ENCODE measurements at regions not wholly inside any gene's neighbourhood (a gene's known extent, or its start where the extent isn't known, plus 50 kb on each side); places are given as distances from the start of the nearest gene placed in this dataset.
A peak's percentile ranks its signal among the peaks of the same experiment; 100 is the strongest.

DNA sequence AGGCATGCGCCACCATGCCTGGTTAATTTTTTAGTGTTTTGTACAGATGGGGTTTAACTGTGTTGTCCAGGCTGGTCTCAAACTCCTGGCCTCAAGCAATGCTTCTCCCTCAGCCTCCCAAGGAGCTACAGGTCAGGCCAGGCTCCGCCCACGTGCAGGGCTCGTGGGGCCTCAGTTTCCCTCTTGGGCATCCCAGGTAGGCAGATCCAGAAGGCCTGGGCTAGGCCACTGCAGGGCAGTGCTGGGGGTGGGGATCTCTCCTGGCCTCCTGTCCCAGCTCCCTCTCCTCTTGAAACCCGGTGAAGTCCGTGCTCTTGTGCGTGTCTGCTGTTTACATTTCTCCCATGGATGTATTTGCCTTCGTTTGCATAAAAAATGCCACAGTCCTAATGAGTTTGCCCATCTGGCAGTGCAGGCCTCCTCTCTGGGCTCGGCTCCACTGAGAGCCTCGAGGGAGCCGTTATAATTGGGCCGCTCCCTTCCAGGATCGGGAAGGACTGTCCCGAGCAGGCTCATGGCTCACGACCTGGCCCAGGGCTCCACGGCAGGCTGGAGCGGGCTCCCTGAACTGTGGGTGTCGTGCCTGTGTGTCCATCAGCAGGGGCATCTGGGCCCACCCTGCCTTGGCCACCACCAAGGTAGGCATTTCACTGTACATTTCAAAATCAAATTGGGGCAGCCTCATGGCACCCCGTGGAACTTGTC is 52.6 kb upstream of the RUFY1 start:
- H3K4me2 ChIP-seq (ENCODE audit: low read length), result no peak overlapping the region
- H3K36me3 ChIP-seq (ENCODE audit: insufficient read depth, low read length), result no peaks in the 10 kb centered on the region
- no peaks in the 10 kb centered on the region for H3K79me2 ChIP-seq (ENCODE audit: insufficient read depth, low read length)

DNA sequence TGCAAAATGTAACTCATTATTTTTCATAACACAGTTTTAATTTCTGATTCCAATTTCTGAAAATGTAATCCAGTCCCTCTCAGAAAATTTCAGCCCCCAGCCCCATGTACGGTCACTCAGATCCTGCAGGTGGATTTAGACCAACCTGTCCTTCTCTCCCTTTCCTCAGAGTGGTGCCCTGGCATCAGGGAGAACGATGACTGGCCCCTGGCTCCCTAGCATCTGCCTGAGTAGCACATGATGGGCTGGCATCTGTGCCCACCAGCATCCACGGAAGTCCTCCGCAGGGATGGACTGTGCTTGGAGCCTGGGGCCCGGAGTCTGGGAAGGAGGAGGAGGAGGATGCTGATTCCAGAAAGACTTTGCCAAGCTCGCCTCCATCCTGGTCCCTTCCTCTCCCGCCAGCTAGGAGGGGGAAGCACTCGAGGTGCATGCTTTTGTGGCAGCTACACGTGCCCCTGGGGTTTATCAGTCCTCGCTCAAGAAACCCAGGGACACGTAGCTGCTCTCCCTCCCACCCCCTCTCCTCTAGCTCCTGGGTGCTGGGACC is 54.4 kb upstream of the RUFY1 start:
- Histone ChIP-seq H3K36me3 (ENCODE audit: insufficient read depth, low read length) (no peaks in the 10 kb centered on the region), H3K9ac (ENCODE audit: low read length) (no peak overlapping the region), H3K79me2 (ENCODE audit: insufficient read depth, low read length) (no peaks in the 10 kb centered on the region), H3K27ac (ENCODE audit: low read depth, low read length, poor library complexity, severe bottlenecking) (no peak overlapping the region), H2AFZ (ENCODE audit: low read length) (no peak overlapping the region), H3K4me3 (ENCODE audit: low read depth, low read length, poor library complexity, severe bottlenecking) (no peak overlapping the region), H3K4me2 (ENCODE audit: low read length) (no peak overlapping the region), H4K20me1 (ENCODE audit: insufficient read depth, low read length) (no peaks in the 10 kb centered on the region), H3F3A (ENCODE audit: insufficient read depth, low read length) (no peaks in the 10 kb centered on the region), H3K9me3 (ENCODE audit: low read length) (no peaks in the 10 kb centered on the region; the same call in 1 of the 2 replicates), H3K9me2 (ENCODE audit: low read depth, low read length) (no peaks in the 10 kb centered on the region), H3K4me1 (ENCODE audit: insufficient read depth, low read length, severe bottlenecking) (no peaks in the 10 kb centered on the region), H3K27me3 (ENCODE audit: insufficient read depth, low read length) (peaks cover 8% of the 10 kb centered on the region)
- TF ChIP-seq, protein P1, sequence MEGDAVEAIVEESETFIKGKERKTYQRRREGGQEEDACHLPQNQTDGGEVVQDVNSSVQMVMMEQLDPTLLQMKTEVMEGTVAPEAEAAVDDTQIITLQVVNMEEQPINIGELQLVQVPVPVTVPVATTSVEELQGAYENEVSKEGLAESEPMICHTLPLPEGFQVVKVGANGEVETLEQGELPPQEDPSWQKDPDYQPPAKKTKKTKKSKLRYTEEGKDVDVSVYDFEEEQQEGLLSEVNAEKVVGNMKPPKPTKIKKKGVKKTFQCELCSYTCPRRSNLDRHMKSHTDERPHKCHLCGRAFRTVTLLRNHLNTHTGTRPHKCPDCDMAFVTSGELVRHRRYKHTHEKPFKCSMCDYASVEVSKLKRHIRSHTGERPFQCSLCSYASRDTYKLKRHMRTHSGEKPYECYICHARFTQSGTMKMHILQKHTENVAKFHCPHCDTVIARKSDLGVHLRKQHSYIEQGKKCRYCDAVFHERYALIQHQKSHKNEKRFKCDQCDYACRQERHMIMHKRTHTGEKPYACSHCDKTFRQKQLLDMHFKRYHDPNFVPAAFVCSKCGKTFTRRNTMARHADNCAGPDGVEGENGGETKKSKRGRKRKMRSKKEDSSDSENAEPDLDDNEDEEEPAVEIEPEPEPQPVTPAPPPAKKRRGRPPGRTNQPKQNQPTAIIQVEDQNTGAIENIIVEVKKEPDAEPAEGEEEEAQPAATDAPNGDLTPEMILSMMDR (IDR thresholded peaks at IDR 0.05; ENCODE audit: low read length), result peak; percentile 46; the same call in 1 of the 2 replicates
- TF ChIP-seq EZH2 (IDR thresholded peaks at IDR 0.05; ENCODE audit: borderline replicate concordance, low read length), result no peak

More for the DNA sequence above, 52.6 kb upstream of the RUFY1 start:
- no peaks in the 10 kb centered on the region for H3K4me1 ChIP-seq (ENCODE audit: insufficient read depth, low read length, severe bottlenecking)
- no peaks in the 10 kb centered on the region for H3F3A ChIP-seq (ENCODE audit: insufficient read depth, low read length)
- TF ChIP-seq, protein P1 (IDR thresholded peaks at IDR 0.05; ENCODE audit: low read length), result no peak
- no peak for TF ChIP-seq EZH2 (IDR thresholded peaks at IDR 0.05; ENCODE audit: borderline replicate concordance, low read length)
- peaks cover 5% of the 10 kb centered on the region for H3K27me3 ChIP-seq (ENCODE audit: insufficient read depth, low read length)
- H2AFZ ChIP-seq (ENCODE audit: low read length), result no peak overlapping the region
- H3K9me2 ChIP-seq (ENCODE audit: low read depth, low read length), result no peaks in the 10 kb centered on the region
- H3K9ac ChIP-seq (ENCODE audit: low read length), result no peak overlapping the region
- no peak overlapping the region for H3K4me3 ChIP-seq (ENCODE audit: low read depth, low read length, poor library complexity, severe bottlenecking)
- H3K27ac ChIP-seq (ENCODE audit: low read depth, low read length, poor library complexity, severe bottlenecking), result no peak overlapping the region
- H3K9me3 ChIP-seq (ENCODE audit: low read length), result no peaks in the 10 kb centered on the region
- no peaks in the 10 kb centered on the region for H4K20me1 ChIP-seq (ENCODE audit: insufficient read depth, low read length)

DNA sequence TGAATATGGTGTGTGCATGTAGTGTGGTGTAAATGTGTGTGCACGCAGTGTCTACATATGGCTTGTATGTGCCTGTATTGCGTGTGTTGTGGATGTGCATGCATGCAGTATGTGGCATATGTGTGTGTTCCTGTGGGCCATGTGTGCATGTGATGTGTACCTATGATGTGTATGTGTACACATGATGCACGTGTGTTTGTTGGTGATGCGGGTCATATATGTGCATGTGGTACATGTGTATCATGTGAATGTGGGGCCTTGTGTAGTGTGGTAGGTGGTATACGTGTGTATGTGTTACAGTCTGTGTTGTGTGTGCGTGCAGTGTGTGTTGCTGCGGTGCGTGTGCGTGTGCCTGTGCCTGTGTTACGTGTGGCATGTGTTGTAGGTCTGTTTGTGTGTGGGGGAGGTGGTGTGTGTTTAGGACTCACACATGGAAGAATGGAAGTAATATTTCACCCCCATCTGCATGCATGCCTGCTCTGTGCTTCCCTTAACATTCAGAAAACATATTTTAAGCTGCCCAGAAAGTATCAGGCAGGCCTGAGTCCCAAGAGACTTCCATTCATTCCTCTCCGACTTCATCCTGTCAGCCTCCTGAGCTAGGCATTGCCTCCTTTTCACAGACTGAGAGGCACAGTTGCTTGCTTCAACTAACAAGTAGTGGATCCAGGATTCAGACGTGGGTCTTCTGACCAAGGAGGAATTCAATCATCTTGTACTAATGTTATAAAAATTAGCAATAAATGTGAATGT is 55.4 kb upstream of the RUFY1 start:
- H3K36me3 ChIP-seq (ENCODE audit: insufficient read depth, low read length), result no peaks in the 10 kb centered on the region; the same call in 1 of the 2 replicates
- no peaks in the 10 kb centered on the region for H3F3A ChIP-seq (ENCODE audit: insufficient read depth, low read length)
- peaks cover 15% of the 10 kb centered on the region for H3K27me3 ChIP-seq (ENCODE audit: insufficient read depth, low read length)
- no peak overlapping the region for H2AFZ ChIP-seq (ENCODE audit: low read length)
- TF ChIP-seq, protein P1 (IDR thresholded peaks at IDR 0.05; ENCODE audit: low read length), result no peak
- TF ChIP-seq EZH2 (IDR thresholded peaks at IDR 0.05; ENCODE audit: borderline replicate concordance, low read length), result no peak
- no peaks in the 10 kb centered on the region for H3K4me1 ChIP-seq (ENCODE audit: insufficient read depth, low read length, severe bottlenecking)
- no peaks in the 10 kb centered on the region for H3K79me2 ChIP-seq (ENCODE audit: insufficient read depth, low read length)
- no peaks in the 10 kb centered on the region for H4K20me1 ChIP-seq (ENCODE audit: insufficient read depth, low read length)
- H3K4me3 ChIP-seq (ENCODE audit: low read depth, low read length, poor library complexity, severe bottlenecking), result no peak overlapping the region
- H3K9me2 ChIP-seq (ENCODE audit: low read depth, low read length), result no peaks in the 10 kb centered on the region
- H3K4me2 ChIP-seq (ENCODE audit: low read length), result no peak overlapping the region
- no peak overlapping the region for H3K9ac ChIP-seq (ENCODE audit: low read length)
- H3K27ac ChIP-seq (ENCODE audit: low read depth, low read length, poor library complexity, severe bottlenecking), result no peak overlapping the region
- H3K9me3 ChIP-seq (ENCODE audit: low read length), result no peaks in the 10 kb centered on the region; the same call in 1 of the 2 replicates

Data from OCI-LY1 (cell line).